Astrocyte of the spinal cord (primary cell): ENCODE measurements at regions not wholly inside any gene's neighbourhood (a gene's known extent, or its start where the extent isn't known, plus 50 kb on each side); places are given as distances from the start of the nearest gene placed in this dataset.

Experiments
- DNase-seq: peaks from one replicate; pipeline ENCODE4 v3.0.0; 2011; ENCODE audit warnings: low read depth, low spot score
- H3K4me3 ChIP-seq: 2 replicates; pipeline ENCODE4 v1.5.1; 2011; ENCODE audit warnings: low read depth, mild to moderate bottlenecking, low read length, moderate library complexity
- in situ Hi-C: cut with HindIII; loops from 2 replicates; pipeline ENCODE4 v1.10.0; 2017; ENCODE audit warnings: low sequenced_read_pairs
- TF ChIP-seq, protein P1 (sequence below): IDR thresholded peaks from 2 replicates; pipeline ENCODE4 v1.5.1; 2012; ENCODE audit warnings: low read depth, mild to moderate bottlenecking, low read length, inconsistent platforms

DNA sequence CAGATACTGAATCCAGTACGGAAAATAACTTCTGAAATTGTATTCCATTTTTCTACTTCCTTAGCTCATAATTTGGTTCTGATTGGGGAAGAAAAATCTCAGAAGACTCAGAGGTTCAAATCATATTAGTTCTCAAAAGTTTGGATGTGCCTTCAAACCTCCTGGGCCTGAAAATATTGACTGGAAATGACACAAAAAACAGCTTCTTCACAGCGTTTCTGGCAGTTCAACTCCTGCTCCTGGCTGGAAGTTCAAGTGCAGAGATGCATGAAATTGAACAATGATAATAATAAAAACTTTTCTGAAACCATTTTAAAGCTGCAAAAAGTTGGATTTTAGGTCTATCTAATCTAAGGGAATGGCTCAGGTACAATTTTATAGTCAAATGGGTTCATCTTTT lies 1459.9 kb upstream of the CELF4 start:
- in situ Hi-C loops = no loop called here

DNA sequence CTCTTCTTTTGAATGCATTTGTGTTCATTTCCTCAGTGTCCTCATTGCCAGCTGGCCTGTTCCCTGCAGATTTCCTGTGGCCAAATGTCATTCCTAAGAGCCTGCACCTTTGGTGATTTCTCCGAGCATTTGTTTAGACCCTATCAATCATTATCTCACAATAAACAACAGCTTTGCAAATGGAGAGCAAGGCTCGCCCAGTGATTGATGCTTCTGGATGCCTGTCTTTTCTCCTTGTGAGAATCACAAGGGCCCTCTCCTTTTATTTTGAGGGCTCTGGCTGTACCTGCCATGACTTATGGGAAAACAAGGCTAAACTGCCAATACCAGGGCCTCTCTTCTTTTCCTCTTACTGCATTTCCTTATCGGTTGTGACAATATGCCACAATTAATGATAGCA lies 1454.4 kb upstream of the CELF4 start:
- in situ Hi-C loops = no loop called here
- no peak for DNase-seq
- TF ChIP-seq, protein P1, sequence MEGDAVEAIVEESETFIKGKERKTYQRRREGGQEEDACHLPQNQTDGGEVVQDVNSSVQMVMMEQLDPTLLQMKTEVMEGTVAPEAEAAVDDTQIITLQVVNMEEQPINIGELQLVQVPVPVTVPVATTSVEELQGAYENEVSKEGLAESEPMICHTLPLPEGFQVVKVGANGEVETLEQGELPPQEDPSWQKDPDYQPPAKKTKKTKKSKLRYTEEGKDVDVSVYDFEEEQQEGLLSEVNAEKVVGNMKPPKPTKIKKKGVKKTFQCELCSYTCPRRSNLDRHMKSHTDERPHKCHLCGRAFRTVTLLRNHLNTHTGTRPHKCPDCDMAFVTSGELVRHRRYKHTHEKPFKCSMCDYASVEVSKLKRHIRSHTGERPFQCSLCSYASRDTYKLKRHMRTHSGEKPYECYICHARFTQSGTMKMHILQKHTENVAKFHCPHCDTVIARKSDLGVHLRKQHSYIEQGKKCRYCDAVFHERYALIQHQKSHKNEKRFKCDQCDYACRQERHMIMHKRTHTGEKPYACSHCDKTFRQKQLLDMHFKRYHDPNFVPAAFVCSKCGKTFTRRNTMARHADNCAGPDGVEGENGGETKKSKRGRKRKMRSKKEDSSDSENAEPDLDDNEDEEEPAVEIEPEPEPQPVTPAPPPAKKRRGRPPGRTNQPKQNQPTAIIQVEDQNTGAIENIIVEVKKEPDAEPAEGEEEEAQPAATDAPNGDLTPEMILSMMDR = no peak
- no peak overlapping the region for H3K4me3 ChIP-seq

More for the DNA sequence above, 1459.9 kb upstream of the CELF4 start:
- DNase-seq = no peak
- no peak overlapping the region for H3K4me3 ChIP-seq
- TF ChIP-seq, protein P1 = no peak

DNA sequence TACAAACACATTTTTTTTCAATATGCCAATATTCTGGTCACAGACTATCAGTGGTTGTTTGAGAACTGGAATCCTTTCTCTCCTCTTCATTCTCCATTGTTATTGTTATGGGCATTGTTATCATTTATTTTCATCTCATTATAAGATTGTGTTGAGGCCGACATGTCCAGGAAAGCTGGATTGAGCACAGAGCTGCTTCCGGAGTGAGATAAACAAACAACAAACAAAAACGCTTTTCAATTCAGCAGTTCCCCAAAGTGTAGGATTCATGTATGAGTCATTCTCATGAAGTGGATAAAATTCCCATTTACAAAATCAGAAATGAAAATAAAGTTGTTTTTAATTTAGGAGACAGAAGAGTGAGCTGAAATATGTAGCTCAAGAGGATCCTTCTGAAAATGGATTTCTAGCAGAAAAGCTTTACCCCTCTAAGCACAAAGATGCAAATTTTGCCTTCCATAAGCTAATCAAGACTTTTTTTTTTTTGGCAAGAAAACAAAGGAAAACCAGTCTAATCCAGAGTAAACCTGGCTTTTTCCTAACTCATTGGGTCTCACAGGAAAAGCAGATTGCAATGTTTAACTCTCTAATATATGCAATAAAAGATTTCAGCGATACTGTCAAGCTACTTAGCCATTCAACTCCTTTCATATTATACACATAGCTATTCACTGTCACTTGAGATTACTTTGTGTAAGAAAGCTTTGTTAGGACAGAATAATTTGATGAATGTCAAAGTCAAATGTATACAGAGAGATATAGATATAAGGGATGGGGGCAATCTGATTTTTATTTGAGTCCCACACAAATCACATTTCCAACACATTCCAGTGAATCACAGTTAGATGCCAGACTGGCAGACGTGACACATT lies 1441.7 kb upstream of the CELF4 start:
- H3K4me3 ChIP-seq = no peak overlapping the region
- TF ChIP-seq, protein P1 = no peak
- no peak for DNase-seq
- in situ Hi-C loops = no loop called here

DNA sequence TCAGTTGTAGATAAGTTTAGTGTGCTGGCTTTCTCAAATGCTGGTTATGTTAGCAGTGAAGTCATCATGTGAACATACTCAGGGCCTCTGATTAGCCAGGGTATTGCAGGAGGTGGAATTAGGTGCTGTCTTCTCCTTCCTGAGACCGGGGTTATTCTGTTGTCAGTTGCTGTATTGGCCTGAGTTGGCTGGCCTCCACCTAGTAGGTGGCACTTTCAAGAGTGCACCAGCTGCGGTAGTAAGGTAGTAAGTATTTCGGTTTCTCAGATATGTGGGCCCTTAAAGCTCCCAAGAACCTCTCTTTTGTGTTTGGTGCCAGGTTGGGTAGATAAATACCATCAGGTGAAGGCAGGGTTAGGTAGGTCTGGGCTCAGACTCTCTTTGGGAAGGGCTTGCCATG lies 1430.5 kb upstream of the CELF4 start:
- in situ Hi-C loops = no loop called here
- no peak for DNase-seq
- TF ChIP-seq, protein P1 = no peak
- H3K4me3 ChIP-seq = no peak overlapping the region

DNA sequence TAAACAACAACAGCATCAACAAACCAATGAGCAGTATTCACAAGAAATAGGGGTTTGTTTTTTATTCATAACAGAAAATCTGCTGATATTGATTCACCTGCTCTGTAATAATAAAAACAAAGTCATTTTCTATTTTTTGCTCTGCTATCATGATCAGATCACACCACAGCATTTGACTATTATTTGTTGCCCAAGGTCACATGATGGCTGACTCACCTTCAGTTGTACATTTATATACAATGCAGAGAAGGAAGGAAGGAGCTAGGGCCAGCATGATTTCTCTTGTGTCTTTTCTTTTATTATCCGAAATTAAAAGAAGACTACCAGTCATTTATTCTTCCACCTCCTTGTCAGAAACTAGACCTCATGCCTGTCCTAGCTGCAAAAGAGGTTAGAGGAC lies 1427.7 kb upstream of the CELF4 start:
- H3K4me3 ChIP-seq = no peak overlapping the region
- DNase-seq = no peak
- TF ChIP-seq, protein P1 = no peak
- in situ Hi-C loops = no loop called here

DNA sequence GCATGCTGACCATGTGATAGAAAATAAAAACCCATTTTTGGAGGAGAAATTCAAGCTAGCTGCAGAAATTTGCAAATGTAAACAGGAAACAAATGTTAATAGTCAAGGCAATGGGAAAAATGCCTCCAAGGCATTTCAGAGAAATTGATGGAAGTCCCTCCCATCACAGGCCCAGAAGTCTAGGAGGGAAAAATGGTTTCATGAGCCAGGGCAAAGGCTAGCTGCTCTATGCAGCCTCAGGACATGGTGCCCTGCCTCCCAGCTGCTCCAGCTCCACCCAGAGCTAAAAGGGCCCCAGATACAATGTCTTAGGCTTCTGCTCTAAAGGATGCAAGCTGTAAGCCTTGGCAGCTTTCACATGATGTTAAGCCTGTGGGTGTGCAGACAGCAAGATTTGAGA lies 1419.4 kb upstream of the CELF4 start:
- TF ChIP-seq, protein P1 = no peak
- in situ Hi-C loops = no loop called here
- H3K4me3 ChIP-seq = no peak overlapping the region
- DNase-seq = no peak
